Neural cell (in vitro differentiated cells): ENCODE measurements at regions not wholly inside any gene's neighbourhood (a gene's known extent, or its start where the extent isn't known, plus 50 kb on each side); places are given as distances from the start of the nearest gene placed in this dataset.

Experiments used
- H2AFZ ChIP-seq: fragments of 200-600, 300-800 bp; sonication (generic), shearing (Covaris generic); 2 replicates; pipeline ENCODE4 v1.6.0; 2014; ENCODE audit warnings: low read depth, mild to moderate bottlenecking, antibody characterized with exemption, low read length, moderate library complexity
- H3F3A ChIP-seq: fragments of 200-600 bp; shearing (Covaris generic); 2 replicates; pipeline ENCODE4 v1.6.1; 2016; ENCODE audit warnings: mild to moderate bottlenecking, moderate library complexity, mixed read lengths, antibody characterized with exemption, low read length; ENCODE audit not compliant: insufficient read depth, poor library complexity, severe bottlenecking
- H3K27ac ChIP-seq: fragments of 200-600, 300-800 bp; sonication (generic), shearing (Covaris generic); 2 replicates; pipeline ENCODE4 v1.5.1; 2014; ENCODE audit warnings: mild to moderate bottlenecking, low read length, moderate library complexity
- H3K27me3 ChIP-seq: fragments of 300-800, 200-600 bp; sonication (generic), shearing (Covaris generic); 2 replicates; pipeline ENCODE4 v1.6.0; 2014; ENCODE audit warnings: mild to moderate bottlenecking, low read depth, low read length, moderate library complexity; ENCODE audit not compliant: insufficient read depth
- H3K36me3 ChIP-seq: fragments of 300-800, 200-600 bp; sonication (generic), shearing (Covaris generic); 2 replicates; pipeline ENCODE4 v1.5.1; 2014; ENCODE audit warnings: mild to moderate bottlenecking, antibody characterized with exemption, low read length, moderate library complexity; ENCODE audit not compliant: insufficient read depth
- H3K4me2 ChIP-seq: fragments of 300-800, 200-600 bp; sonication (generic), shearing (Covaris generic); 2 replicates; pipeline ENCODE4 v1.6.0; 2014; ENCODE audit warnings: mild to moderate bottlenecking, low read length
- H3K4me3 ChIP-seq: fragments of 300-800, 200-600 bp; sonication (generic), shearing (Covaris generic); 2 replicates; pipeline ENCODE4 v1.5.1; 2014; ENCODE audit warnings: mild to moderate bottlenecking, low read length, moderate library complexity
- H3K79me2 ChIP-seq: fragments of 200-600 bp; shearing (Covaris generic); replicated peaks from 2 replicates; pipeline ENCODE4 v1.6.0; 2014; ENCODE audit warnings: mild to moderate bottlenecking, low read length, moderate library complexity; ENCODE audit not compliant: insufficient read depth
- H3K9ac ChIP-seq: fragments of 300-800, 200-600 bp; sonication (generic), shearing (Covaris generic); 2 replicates; pipeline ENCODE4 v1.6.1; 2016; ENCODE audit warnings: mild to moderate bottlenecking, low read length, mixed read lengths
- H3K9me2 ChIP-seq: fragments of 200-600 bp; shearing (Covaris generic); 2 replicates; pipeline ENCODE4 v1.6.1; 2016; ENCODE audit warnings: mild to moderate bottlenecking, low read length, mixed read lengths; ENCODE audit not compliant: insufficient read depth
- H3K9me3 ChIP-seq: fragments of 200-600, 300-800 bp; sonication (generic), shearing (Covaris generic); 2 replicates; pipeline ENCODE4 v1.6.1; 2016; ENCODE audit warnings: mild to moderate bottlenecking, mixed run types, low read length, moderate library complexity, mixed read lengths
- H4K20me1 ChIP-seq: fragments of 200-600 bp; shearing (Covaris generic); 2 replicates; pipeline ENCODE4 v1.6.1; 2016; ENCODE audit warnings: mild to moderate bottlenecking, mixed run types; ENCODE audit not compliant: insufficient read depth
- CTCF ChIP-seq: fragments of 450-650 bp; IDR thresholded peaks from 2 replicates; pipeline ENCODE4 v1.5.1; 2014; ENCODE audit warnings: antibody characterized with exemption, mild to moderate bottlenecking, moderate library complexity; ENCODE audit not compliant: poor library complexity, severe bottlenecking
- EP300 ChIP-seq: fragments of 450-650 bp; conservative IDR thresholded peaks from 2 replicates; pipeline ENCODE4 v1.6.1; 2014; ENCODE audit warnings: antibody characterized with exemption, mild to moderate bottlenecking, moderate library complexity; ENCODE audit not compliant: poor library complexity, severe bottlenecking
- EZH2 ChIP-seq: fragments of 200-600, 300-800 bp; shearing (Covaris generic), sonication (generic); IDR thresholded peaks from 2 replicates; pipeline ENCODE4 v1.6.1; 2014; ENCODE audit warnings: antibody characterized with exemption, low read length, borderline replicate concordance, mild to moderate bottlenecking; ENCODE audit not compliant: insufficient read depth, poor library complexity, severe bottlenecking
- MXI1 ChIP-seq: fragments of 450-650 bp; conservative IDR thresholded peaks from 2 replicates; pipeline ENCODE4 v1.6.1; 2014; ENCODE audit warnings: antibody characterized with exemption, mild to moderate bottlenecking; ENCODE audit not compliant: poor library complexity, severe bottlenecking
- POLR2AphosphoS5 ChIP-seq: IDR thresholded peaks from 2 replicates; pipeline ENCODE4 v1.6.1; 2012
- RAD21 ChIP-seq: fragments of 450-650 bp; conservative IDR thresholded peaks from 2 replicates; pipeline ENCODE4 v1.6.1; 2014; ENCODE audit warnings: antibody characterized with exemption, mild to moderate bottlenecking, moderate library complexity
- SMC3 ChIP-seq: fragments of 450-650 bp; conservative IDR thresholded peaks from 2 replicates; pipeline ENCODE4 v1.6.1; 2014; ENCODE audit warnings: antibody characterized with exemption, mild to moderate bottlenecking, moderate library complexity; ENCODE audit not compliant: poor library complexity
- TAF1 ChIP-seq: IDR thresholded peaks from 2 replicates; pipeline ENCODE4 v1.6.1; 2012; ENCODE audit warnings: low read depth
- TF ChIP-seq, protein P1 (sequence below): IDR thresholded peaks from 2 replicates; pipeline ENCODE4 v1.6.1; 2012; ENCODE audit warnings: borderline replicate concordance

DNA sequence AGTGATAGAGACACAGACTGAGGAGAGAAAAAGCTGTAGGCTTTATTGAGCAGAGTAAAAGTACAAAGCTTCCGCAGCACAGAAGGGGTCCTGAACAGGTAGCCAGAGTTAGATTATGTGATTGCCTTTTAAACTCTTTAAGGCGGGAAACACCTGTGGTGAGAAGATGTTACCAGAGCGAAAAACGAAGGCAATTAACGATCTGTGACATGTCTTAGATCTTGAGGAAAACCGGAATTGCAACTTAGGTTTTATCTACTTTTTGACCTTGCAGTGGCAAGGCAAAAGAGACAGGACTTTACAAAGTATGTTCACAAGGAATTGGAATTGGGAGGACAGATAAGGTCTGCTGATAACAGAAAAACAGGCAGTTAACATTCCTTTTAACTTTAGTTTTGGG lies 493.6 kb upstream of the FAT3 start:
- Histone ChIP-seq H3K79me2 (no peaks in the 10 kb centered on the region), H2AFZ (no peak overlapping the region), H4K20me1 (no peaks in the 10 kb centered on the region), H3K4me3 (no peak overlapping the region), H3K27ac (no peak overlapping the region), H3K9ac (no peak overlapping the region), H3K9me3 (no peaks in the 10 kb centered on the region), H3F3A (no peaks in the 10 kb centered on the region), H3K36me3 (no peaks in the 10 kb centered on the region), H3K4me2 (no peak overlapping the region), H3K9me2 (no peaks in the 10 kb centered on the region), H3K27me3 (no peaks in the 10 kb centered on the region)
- TF ChIP-seq SMC3 (no peak), RAD21 (no peak), CTCF (no peak), TAF1 (no peak), EZH2 (no peak), POLR2AphosphoS5 (no peak), EP300 (no peak)

- TF ChIP-seq, protein P1, sequence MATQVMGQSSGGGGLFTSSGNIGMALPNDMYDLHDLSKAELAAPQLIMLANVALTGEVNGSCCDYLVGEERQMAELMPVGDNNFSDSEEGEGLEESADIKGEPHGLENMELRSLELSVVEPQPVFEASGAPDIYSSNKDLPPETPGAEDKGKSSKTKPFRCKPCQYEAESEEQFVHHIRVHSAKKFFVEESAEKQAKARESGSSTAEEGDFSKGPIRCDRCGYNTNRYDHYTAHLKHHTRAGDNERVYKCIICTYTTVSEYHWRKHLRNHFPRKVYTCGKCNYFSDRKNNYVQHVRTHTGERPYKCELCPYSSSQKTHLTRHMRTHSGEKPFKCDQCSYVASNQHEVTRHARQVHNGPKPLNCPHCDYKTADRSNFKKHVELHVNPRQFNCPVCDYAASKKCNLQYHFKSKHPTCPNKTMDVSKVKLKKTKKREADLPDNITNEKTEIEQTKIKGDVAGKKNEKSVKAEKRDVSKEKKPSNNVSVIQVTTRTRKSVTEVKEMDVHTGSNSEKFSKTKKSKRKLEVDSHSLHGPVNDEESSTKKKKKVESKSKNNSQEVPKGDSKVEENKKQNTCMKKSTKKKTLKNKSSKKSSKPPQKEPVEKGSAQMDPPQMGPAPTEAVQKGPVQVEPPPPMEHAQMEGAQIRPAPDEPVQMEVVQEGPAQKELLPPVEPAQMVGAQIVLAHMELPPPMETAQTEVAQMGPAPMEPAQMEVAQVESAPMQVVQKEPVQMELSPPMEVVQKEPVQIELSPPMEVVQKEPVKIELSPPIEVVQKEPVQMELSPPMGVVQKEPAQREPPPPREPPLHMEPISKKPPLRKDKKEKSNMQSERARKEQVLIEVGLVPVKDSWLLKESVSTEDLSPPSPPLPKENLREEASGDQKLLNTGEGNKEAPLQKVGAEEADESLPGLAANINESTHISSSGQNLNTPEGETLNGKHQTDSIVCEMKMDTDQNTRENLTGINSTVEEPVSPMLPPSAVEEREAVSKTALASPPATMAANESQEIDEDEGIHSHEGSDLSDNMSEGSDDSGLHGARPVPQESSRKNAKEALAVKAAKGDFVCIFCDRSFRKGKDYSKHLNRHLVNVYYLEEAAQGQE: no peak
- no peak for TF ChIP-seq MXI1
- no peak for TF ChIP-seq POLR2AphosphoS5
- no peak for TF ChIP-seq RAD21
- no peak for TF ChIP-seq EP300
- TF ChIP-seq EZH2: no peak
- no peak for TF ChIP-seq SMC3
- TF ChIP-seq CTCF: no peak
- no peak for TF ChIP-seq TAF1
Measured at GRCh38 chr11:91730620-91731019, 494.0 kb upstream of the FAT3 start.

More at GRCh38 chr11:91730620-91731019, 494.0 kb upstream of the FAT3 start:
- no peaks in the 10 kb centered on the region for H3K9me3 ChIP-seq
- H3K4me3 ChIP-seq: no peak overlapping the region
- H3K79me2 ChIP-seq: no peaks in the 10 kb centered on the region
- H3K4me2 ChIP-seq: no peak overlapping the region
- no peak overlapping the region for H2AFZ ChIP-seq
- H3K9me2 ChIP-seq: no peaks in the 10 kb centered on the region
- H3K36me3 ChIP-seq: no peaks in the 10 kb centered on the region
- no peak overlapping the region for H3K27ac ChIP-seq
- no peaks in the 10 kb centered on the region for H4K20me1 ChIP-seq
- no peak overlapping the region for H3K9ac ChIP-seq
- H3F3A ChIP-seq: no peaks in the 10 kb centered on the region
- H3K27me3 ChIP-seq: no peaks in the 10 kb centered on the region
